ENCODE measurements at regions not wholly inside any gene's neighbourhood (a gene's known extent, or its start where the extent isn't known, plus 50 kb on each side); places are given as distances from the start of the nearest gene placed in this dataset.

DNA sequence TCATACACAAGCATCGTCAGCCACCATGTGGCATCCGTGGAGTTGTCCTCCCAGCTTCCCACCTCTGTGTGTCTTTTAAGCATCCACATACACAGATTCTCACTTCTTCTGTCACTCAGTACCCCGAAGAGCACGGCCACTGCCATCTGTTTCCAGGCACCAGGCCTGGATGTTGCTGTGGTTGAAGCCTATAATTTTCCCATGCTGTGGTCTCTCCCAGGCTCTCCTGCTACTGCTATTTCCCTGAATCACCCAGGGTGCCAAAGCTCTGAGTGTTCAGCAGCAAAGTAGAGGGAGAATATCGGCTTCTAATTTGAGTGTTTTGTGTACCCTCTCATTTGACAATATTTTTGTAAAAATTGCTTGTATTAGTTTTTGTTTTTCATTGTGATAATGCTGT is 265.7 kb downstream of the DIPK2A start:
- TF ChIP-seq, protein P1, sequence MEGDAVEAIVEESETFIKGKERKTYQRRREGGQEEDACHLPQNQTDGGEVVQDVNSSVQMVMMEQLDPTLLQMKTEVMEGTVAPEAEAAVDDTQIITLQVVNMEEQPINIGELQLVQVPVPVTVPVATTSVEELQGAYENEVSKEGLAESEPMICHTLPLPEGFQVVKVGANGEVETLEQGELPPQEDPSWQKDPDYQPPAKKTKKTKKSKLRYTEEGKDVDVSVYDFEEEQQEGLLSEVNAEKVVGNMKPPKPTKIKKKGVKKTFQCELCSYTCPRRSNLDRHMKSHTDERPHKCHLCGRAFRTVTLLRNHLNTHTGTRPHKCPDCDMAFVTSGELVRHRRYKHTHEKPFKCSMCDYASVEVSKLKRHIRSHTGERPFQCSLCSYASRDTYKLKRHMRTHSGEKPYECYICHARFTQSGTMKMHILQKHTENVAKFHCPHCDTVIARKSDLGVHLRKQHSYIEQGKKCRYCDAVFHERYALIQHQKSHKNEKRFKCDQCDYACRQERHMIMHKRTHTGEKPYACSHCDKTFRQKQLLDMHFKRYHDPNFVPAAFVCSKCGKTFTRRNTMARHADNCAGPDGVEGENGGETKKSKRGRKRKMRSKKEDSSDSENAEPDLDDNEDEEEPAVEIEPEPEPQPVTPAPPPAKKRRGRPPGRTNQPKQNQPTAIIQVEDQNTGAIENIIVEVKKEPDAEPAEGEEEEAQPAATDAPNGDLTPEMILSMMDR (IDR thresholded peaks at IDR 0.05), result no peak
- TF ChIP-seq POLR2A (IDR thresholded peaks at IDR 0.05), result no peak

Measured in breast epithelium (tissue), 3 donors.